HEK293 (cell line): ENCODE measurements at regions not wholly inside any gene's neighbourhood (a gene's known extent, or its start where the extent isn't known, plus 50 kb on each side); places are given as distances from the start of the nearest gene placed in this dataset.

Experiments used
- CTCF ChIA-PET: fragments of 350-600 bp; formaldehyde crosslinking; extraction: SDS; loops from one replicate; lab custom pipeline; 2021; ENCODE audit warnings: antibody characterized with exemption; lab: Yijun Ruan, JAX
- POLR2A ChIA-PET: fragments of 300-600 bp; formaldehyde crosslinking; extraction: SDS; loops from one replicate; lab custom pipeline; 2020; ENCODE audit warnings: antibody characterized with exemption, inconsistent platforms; lab: Yijun Ruan, JAX
- H3K27ac ChIP-seq: fragments of 200-500 bp; sonication (Bioruptor generic); 2 replicates; pipeline ENCODE4 v1.5.1; 2014; ENCODE audit warnings: low read depth, low read length, control low read depth, inconsistent platforms; ENCODE audit errors: extremely low read depth
- H3K36me3 ChIP-seq, 2 experiments: fragments of 200-500 bp in 1 of 2; sonication (Bioruptor generic) in 1 of 2; 1 replicate in 1 of 2; 2 replicates in 1 of 2; pipeline ENCODE4 v1.5.1; 2014 to 2017; ENCODE audit warnings: inconsistent platforms in 2 of 2, low read length in 2 of 2; ENCODE audit not compliant: control insufficient read depth in 2 of 2, insufficient read depth in 1 of 2
- H3K4me1 ChIP-seq: fragments of 200-500 bp; sonication (Bioruptor generic); 2 replicates; pipeline ENCODE4 v1.5.1; 2014; ENCODE audit warnings: mild to moderate bottlenecking, low read length, inconsistent platforms; ENCODE audit not compliant: control insufficient read depth, insufficient read depth
- H3K4me3 ChIP-seq: 2 replicates; pipeline ENCODE4 v1.5.1; 2011; ENCODE audit warnings: low read depth, mild to moderate bottlenecking, control low read depth, low read length, moderate library complexity
- H3K9me3 ChIP-seq: fragments of 200-500 bp; sonication (Bioruptor generic); 2 replicates; pipeline ENCODE4 v1.5.1; 2014; ENCODE audit warnings: low read depth, low read length, inconsistent platforms; ENCODE audit not compliant: control insufficient read depth, insufficient read depth
- AEBP2 ChIP-seq: fragments of 450-650 bp; formaldehyde crosslinking; IDR thresholded peaks from 2 replicates; pipeline ENCODE4 v1.5.1; 2016; ENCODE audit warnings: missing biosample characterization, missing genetic modification characterization, borderline replicate concordance
- KLF16 ChIP-seq: fragments of 450-650 bp; formaldehyde crosslinking; IDR thresholded peaks from 2 replicates; pipeline ENCODE4 v1.5.1; 2017; ENCODE audit warnings: missing biosample characterization, missing genetic modification characterization
- MYNN ChIP-seq: fragments of 450-650 bp; formaldehyde crosslinking; IDR thresholded peaks from 2 replicates; pipeline ENCODE4 v1.5.1; 2016; ENCODE audit warnings: missing biosample characterization, missing genetic modification characterization, borderline replicate concordance
- REST ChIP-seq: fragments of 450-650 bp; formaldehyde crosslinking; IDR thresholded peaks from 2 replicates; pipeline ENCODE4 v1.5.1; 2016; ENCODE audit warnings: missing biosample characterization, missing genetic modification characterization
- ZBTB49 ChIP-seq: fragments of 450-650 bp; formaldehyde crosslinking; IDR thresholded peaks from 2 replicates; pipeline ENCODE4 v1.5.1; 2016; ENCODE audit warnings: missing biosample characterization, missing genetic modification characterization, low read depth
- ZFP3 ChIP-seq: fragments of 450-650 bp; formaldehyde crosslinking; IDR thresholded peaks from 2 replicates; pipeline ENCODE4 v1.5.1; 2016; ENCODE audit warnings: low read depth, missing biosample characterization, missing genetic modification characterization
- ZNF140 ChIP-seq: fragments of 450-650 bp; formaldehyde crosslinking; IDR thresholded peaks from 2 replicates; pipeline ENCODE4 v1.5.1; 2016; ENCODE audit warnings: missing biosample characterization, missing genetic modification characterization
- ZNF155 ChIP-seq: fragments of 450-650 bp; formaldehyde crosslinking; IDR thresholded peaks from 2 replicates; pipeline ENCODE4 v1.5.1; 2016; ENCODE audit warnings: missing biosample characterization, missing genetic modification characterization
- ZNF211 ChIP-seq: fragments of 450-650 bp; formaldehyde crosslinking; IDR thresholded peaks from 2 replicates; pipeline ENCODE4 v1.5.1; 2016; ENCODE audit warnings: low read depth, missing biosample characterization, missing genetic modification characterization
- ZNF214 ChIP-seq: fragments of 450-650 bp; formaldehyde crosslinking; IDR thresholded peaks from 2 replicates; pipeline ENCODE4 v1.5.1; 2017; ENCODE audit warnings: missing biosample characterization, mild to moderate bottlenecking, missing genetic modification characterization, borderline replicate concordance
- ZNF221 ChIP-seq: fragments of 450-650 bp; formaldehyde crosslinking; IDR thresholded peaks from 2 replicates; pipeline ENCODE4 v1.5.1; 2017; ENCODE audit warnings: missing biosample characterization, missing genetic modification characterization, borderline replicate concordance
- ZNF24 ChIP-seq: fragments of 450-650 bp; formaldehyde crosslinking; IDR thresholded peaks from 2 replicates; pipeline ENCODE4 v1.5.1; 2016; ENCODE audit warnings: missing biosample characterization, missing genetic modification characterization
- ZNF416 ChIP-seq: fragments of 450-650 bp; formaldehyde crosslinking; IDR thresholded peaks from 2 replicates; pipeline ENCODE4 v1.5.1; 2016; ENCODE audit warnings: missing biosample characterization, missing genetic modification characterization
- ZNF473 ChIP-seq: fragments of 450-650 bp; formaldehyde crosslinking; IDR thresholded peaks from 2 replicates; pipeline ENCODE4 v1.5.1; 2017; ENCODE audit warnings: missing biosample characterization, missing genetic modification characterization
- ZNF488 ChIP-seq: fragments of 450-650 bp; formaldehyde crosslinking; IDR thresholded peaks from 2 replicates; pipeline ENCODE4 v1.5.1; 2016; ENCODE audit warnings: missing biosample characterization, missing genetic modification characterization
- ZNF548 ChIP-seq: fragments of 450-650 bp; formaldehyde crosslinking; IDR thresholded peaks from 2 replicates; pipeline ENCODE4 v1.5.1; 2016; ENCODE audit warnings: missing biosample characterization, missing genetic modification characterization
- ZNF707 ChIP-seq: fragments of 450-650 bp; formaldehyde crosslinking; IDR thresholded peaks from 2 replicates; pipeline ENCODE4 v1.5.1; 2016; ENCODE audit warnings: missing biosample characterization, missing genetic modification characterization
- ZNF747 ChIP-seq: fragments of 450-650 bp; formaldehyde crosslinking; IDR thresholded peaks from 2 replicates; pipeline ENCODE4 v1.5.1; 2016; ENCODE audit warnings: missing biosample characterization, missing genetic modification characterization
- ZNF76 ChIP-seq: fragments of 450-650 bp; formaldehyde crosslinking; IDR thresholded peaks from 2 replicates; pipeline ENCODE4; 2016; ENCODE audit warnings: low read depth, missing biosample characterization, missing genetic modification characterization, borderline replicate concordance
- ZSCAN30 ChIP-seq: fragments of 450-650 bp; IDR thresholded peaks from 2 replicates; pipeline ENCODE4 v1.5.1; 2018; ENCODE audit warnings: missing biosample characterization, mild to moderate bottlenecking, missing genetic modification characterization, moderate library complexity
- ZSCAN4 ChIP-seq: fragments of 450-650 bp; formaldehyde crosslinking; IDR thresholded peaks from 2 replicates; pipeline ENCODE4 v1.5.1; 2017; ENCODE audit warnings: missing biosample characterization, missing genetic modification characterization

GRCh38 chr3:106092792-106093191 lies 224.0 kb upstream of the CBLB start:
- Histone ChIP-seq H3K4me3 (no peak overlapping the region), H3K27ac (no peak overlapping the region), H3K4me1 (no peaks in the 10 kb centered on the region), H3K9me3 (no peaks in the 10 kb centered on the region), H3K36me3 (no peaks in the 10 kb centered on the region)
- ChIA-PET CTCF (no interaction called here), POLR2A (no interaction called here)
- TF ChIP-seq ZNF155 (tag by site-specific recombination), result no peak
- no peak for TF ChIP-seq ZNF747
- no peak for TF ChIP-seq ZNF221

GRCh38 chr3:106093616-106094015 lies 224.8 kb upstream of the CBLB start:
- TF ChIP-seq ZNF473 (no peak), ZNF214 (no peak), MYNN (tag by site-specific recombination) (no peak), ZBTB49 (tag by site-specific recombination) (no peak), ZFP3 (tag by site-specific recombination) (no peak), ZSCAN30 (tag by site-specific recombination) (no peak), ZNF548 (tag by site-specific recombination) (no peak), REST (tag by site-specific recombination) (no peak), KLF16 (tag by site-specific recombination) (no peak), ZNF488 (tag by site-specific recombination) (no peak), ZNF24 (tag by site-specific recombination) (no peak), ZSCAN4 (tag by site-specific recombination) (no peak), AEBP2 (tag by site-specific recombination) (no peak), ZNF211 (tag by site-specific recombination) (no peak), ZNF416 (tag by site-specific recombination) (no peak), ZNF707 (no peak), ZNF140 (tag by site-specific recombination) (no peak), ZNF76 (tag by site-specific recombination) (no peak)
- no peak overlapping the region for H3K27ac ChIP-seq
- H3K9me3 ChIP-seq, result no peaks in the 10 kb centered on the region
- CTCF ChIA-PET, result no interaction called here
- H3K4me1 ChIP-seq, result no peaks in the 10 kb centered on the region
- no peak overlapping the region for H3K4me3 ChIP-seq
- POLR2A ChIA-PET, result no interaction called here
- H3K36me3 ChIP-seq, result no peaks in the 10 kb centered on the region
